GM12878 (cell line): ENCODE measurements at regions not wholly inside any gene's neighbourhood (a gene's known extent, or its start where the extent isn't known, plus 50 kb on each side); places are given as distances from the start of the nearest gene placed in this dataset.

Experiments used
- BACH1 ChIP-seq: fragments of 450-650 bp; IDR thresholded peaks from 2 replicates; pipeline ENCODE4 v1.6.1; 2017; ENCODE audit warnings: mild to moderate bottlenecking, borderline replicate concordance
- CEBPB ChIP-seq, 2 experiments: fragments of 150-350 bp in 1 of 2; IDR thresholded peaks; 2 replicates each; pipeline ENCODE4 v1.6.1; 2012 to 2014; ENCODE audit warnings: low read depth in 2 of 2, low read length in 2 of 2, borderline replicate concordance in 1 of 2, inconsistent platforms in 1 of 2
- EP300 ChIP-seq, 2 experiments: fragments of 150-350 bp in 1 of 2; IDR thresholded peaks; 2 replicates each; pipeline ENCODE4 v1.6.1; 2011 to 2012; ENCODE audit warnings: low read depth in 2 of 2, low read length in 2 of 2, borderline replicate concordance in 1 of 2, improper control_type of control experiment in 1 of 2, inconsistent platforms in 1 of 2; ENCODE audit not compliant: control insufficient read depth in 1 of 2
- EZH2 ChIP-seq: IDR thresholded peaks from 2 replicates; pipeline ENCODE4 v1.6.1; 2012; ENCODE audit warnings: low read depth, mild to moderate bottlenecking, control low read depth, inconsistent platforms, low read length, borderline replicate concordance; ENCODE audit not compliant: control insufficient read depth
- NR2C1 ChIP-seq: fragments of 450-650 bp; IDR thresholded peaks from 2 replicates; pipeline ENCODE4 v1.6.1; 2017; ENCODE audit warnings: antibody characterized with exemption, mild to moderate bottlenecking, moderate library complexity
- POLR2A ChIP-seq: IDR thresholded peaks from 2 replicates; pipeline ENCODE4 v1.6.1; 2011; ENCODE audit warnings: low read depth, mild to moderate bottlenecking, low read length
- POLR2AphosphoS5 ChIP-seq: IDR thresholded peaks from 2 replicates; pipeline ENCODE4 v1.6.1; 2011; ENCODE audit warnings: mild to moderate bottlenecking, low read length, inconsistent platforms
- SMAD5 ChIP-seq: IDR thresholded peaks from 2 replicates; pipeline ENCODE4 v1.6.1; 2016; ENCODE audit warnings: antibody characterized with exemption, low read depth
- TCF3 ChIP-seq: IDR thresholded peaks from 2 replicates; pipeline ENCODE4 v1.6.1; 2012; ENCODE audit warnings: low read depth, mild to moderate bottlenecking, low read length, borderline replicate concordance; ENCODE audit not compliant: insufficient read depth
- ZNF24 ChIP-seq: fragments of 450-650 bp; IDR thresholded peaks from 2 replicates; pipeline ENCODE4 v1.6.1; 2017; ENCODE audit warnings: antibody characterized with exemption, mild to moderate bottlenecking
- TF ChIP-seq, protein P1 (sequence below), 3 experiments: IDR thresholded peaks in 2 of 3; conservative IDR thresholded peaks in 1 of 3; 2 replicates each; pipeline ENCODE4 v1.5.1; 2011; ENCODE audit warnings: low read depth in 3 of 3, low read length in 3 of 3, mild to moderate bottlenecking in 3 of 3, control low read depth in 2 of 3, moderate library complexity in 2 of 3, inconsistent platforms in 1 of 3, mixed read lengths in 1 of 3; ENCODE audit not compliant: control insufficient read depth in 2 of 3, insufficient read depth in 1 of 3; ENCODE audit errors: extremely low read depth in 1 of 3
- TF ChIP-seq, protein P2 (sequence below): fragments of 150-350 bp; IDR thresholded peaks from 2 replicates; pipeline ENCODE4 v1.6.1; 2016; ENCODE audit warnings: low read depth, low read length

DNA sequence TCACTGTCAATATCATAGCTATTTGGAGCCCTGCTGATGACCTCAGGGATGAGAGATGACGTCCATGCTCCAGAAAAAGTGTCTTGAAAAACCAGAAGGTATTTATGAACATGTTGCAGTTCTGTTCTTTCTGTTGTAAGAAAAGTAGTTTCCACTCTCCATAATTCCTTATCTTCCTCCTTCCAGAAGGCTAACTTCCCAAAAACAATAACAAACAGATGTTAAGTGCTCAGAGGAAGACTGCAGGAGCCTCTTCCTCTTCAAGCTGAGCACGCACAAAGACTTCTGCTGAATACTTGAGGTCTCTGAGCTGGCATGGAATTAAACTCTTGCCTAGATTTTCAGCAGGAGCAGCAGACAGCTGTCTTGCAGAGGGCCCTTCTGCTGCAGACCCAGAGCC lies 434.5 kb upstream of the KLHL29 start:
- TF ChIP-seq CEBPB (IDR thresholded peaks at IDR 0.05; ENCODE audit: borderline replicate concordance in 1 of 2, low read depth in 2 of 2, low read length in 2 of 2): no peak
- no peak for TF ChIP-seq EP300 (IDR thresholded peaks at IDR 0.05; ENCODE audit: borderline replicate concordance in 1 of 2, control insufficient read depth in 1 of 2, low read depth in 2 of 2, low read length in 2 of 2)
- TF ChIP-seq POLR2A: no peak
- TF ChIP-seq BACH1: no peak
- TF ChIP-seq NR2C1: no peak
- TF ChIP-seq ZNF24: no peak
- no peak for TF ChIP-seq TCF3
- TF ChIP-seq, protein P1, sequence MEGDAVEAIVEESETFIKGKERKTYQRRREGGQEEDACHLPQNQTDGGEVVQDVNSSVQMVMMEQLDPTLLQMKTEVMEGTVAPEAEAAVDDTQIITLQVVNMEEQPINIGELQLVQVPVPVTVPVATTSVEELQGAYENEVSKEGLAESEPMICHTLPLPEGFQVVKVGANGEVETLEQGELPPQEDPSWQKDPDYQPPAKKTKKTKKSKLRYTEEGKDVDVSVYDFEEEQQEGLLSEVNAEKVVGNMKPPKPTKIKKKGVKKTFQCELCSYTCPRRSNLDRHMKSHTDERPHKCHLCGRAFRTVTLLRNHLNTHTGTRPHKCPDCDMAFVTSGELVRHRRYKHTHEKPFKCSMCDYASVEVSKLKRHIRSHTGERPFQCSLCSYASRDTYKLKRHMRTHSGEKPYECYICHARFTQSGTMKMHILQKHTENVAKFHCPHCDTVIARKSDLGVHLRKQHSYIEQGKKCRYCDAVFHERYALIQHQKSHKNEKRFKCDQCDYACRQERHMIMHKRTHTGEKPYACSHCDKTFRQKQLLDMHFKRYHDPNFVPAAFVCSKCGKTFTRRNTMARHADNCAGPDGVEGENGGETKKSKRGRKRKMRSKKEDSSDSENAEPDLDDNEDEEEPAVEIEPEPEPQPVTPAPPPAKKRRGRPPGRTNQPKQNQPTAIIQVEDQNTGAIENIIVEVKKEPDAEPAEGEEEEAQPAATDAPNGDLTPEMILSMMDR (IDR thresholded peaks at IDR 0.05 in 2 of 3, conservative IDR thresholded peaks at IDR 0.05 in 1 of 3; ENCODE audit: control insufficient read depth in 2 of 3, extremely low read depth in 1 of 3, insufficient read depth in 1 of 3, low read depth in 3 of 3, low read length in 3 of 3): no peak
- no peak for TF ChIP-seq EZH2
- TF ChIP-seq, protein P2, sequence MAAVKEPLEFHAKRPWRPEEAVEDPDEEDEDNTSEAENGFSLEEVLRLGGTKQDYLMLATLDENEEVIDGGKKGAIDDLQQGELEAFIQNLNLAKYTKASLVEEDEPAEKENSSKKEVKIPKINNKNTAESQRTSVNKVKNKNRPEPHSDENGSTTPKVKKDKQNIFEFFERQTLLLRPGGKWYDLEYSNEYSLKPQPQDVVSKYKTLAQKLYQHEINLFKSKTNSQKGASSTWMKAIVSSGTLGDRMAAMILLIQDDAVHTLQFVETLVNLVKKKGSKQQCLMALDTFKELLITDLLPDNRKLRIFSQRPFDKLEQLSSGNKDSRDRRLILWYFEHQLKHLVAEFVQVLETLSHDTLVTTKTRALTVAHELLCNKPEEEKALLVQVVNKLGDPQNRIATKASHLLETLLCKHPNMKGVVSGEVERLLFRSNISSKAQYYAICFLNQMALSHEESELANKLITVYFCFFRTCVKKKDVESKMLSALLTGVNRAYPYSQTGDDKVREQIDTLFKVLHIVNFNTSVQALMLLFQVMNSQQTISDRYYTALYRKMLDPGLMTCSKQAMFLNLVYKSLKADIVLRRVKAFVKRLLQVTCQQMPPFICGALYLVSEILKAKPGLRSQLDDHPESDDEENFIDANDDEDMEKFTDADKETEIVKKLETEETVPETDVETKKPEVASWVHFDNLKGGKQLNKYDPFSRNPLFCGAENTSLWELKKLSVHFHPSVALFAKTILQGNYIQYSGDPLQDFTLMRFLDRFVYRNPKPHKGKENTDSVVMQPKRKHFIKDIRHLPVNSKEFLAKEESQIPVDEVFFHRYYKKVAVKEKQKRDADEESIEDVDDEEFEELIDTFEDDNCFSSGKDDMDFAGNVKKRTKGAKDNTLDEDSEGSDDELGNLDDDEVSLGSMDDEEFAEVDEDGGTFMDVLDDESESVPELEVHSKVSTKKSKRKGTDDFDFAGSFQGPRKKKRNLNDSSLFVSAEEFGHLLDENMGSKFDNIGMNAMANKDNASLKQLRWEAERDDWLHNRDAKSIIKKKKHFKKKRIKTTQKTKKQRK: no peak
- no peak for TF ChIP-seq SMAD5
- TF ChIP-seq POLR2AphosphoS5: no peak
